ENCODE measurements at regions not wholly inside any gene's neighbourhood (a gene's known extent, or its start where the extent isn't known, plus 50 kb on each side); places are given as distances from the start of the nearest gene placed in this dataset.

GRCh38 chr7:17009933-17010332 lies 128.2 kb upstream of the AGR3 start:
- Histone ChIP-seq H3K27me3 (no peaks in the 10 kb centered on the region), H3K36me3 (no peaks in the 10 kb centered on the region), H3K27ac (no peak overlapping the region), H3K9me3 (no peaks in the 10 kb centered on the region), H3K4me3 (no peak overlapping the region), H3K4me1 (peaks cover 14% of the 10 kb centered on the region)
- DNase-seq (ENCODE audit: extremely low spot score in 2 of 2) = no peak
- intact Hi-C loops (cut with DNase I) = no loop called here
- no peak for TF ChIP-seq POLR2AphosphoS5 (IDR thresholded peaks at IDR 0.05; ENCODE audit: insufficient read depth in 1 of 2, low read depth in 1 of 2)

- Histone ChIP-seq H3K9me3 (no peaks in the 10 kb centered on the region), H3K4me3 (no peak overlapping the region), H3K27me3 (no peaks in the 10 kb centered on the region), H3K36me3 (no peaks in the 10 kb centered on the region), H3K4me1 (peaks cover 14% of the 10 kb centered on the region), H3K27ac (no peak overlapping the region)
- no peak for DNase-seq (ENCODE audit: extremely low spot score in 2 of 2)
- TF ChIP-seq CTCF (IDR thresholded peaks at IDR 0.05) = no peak
- no peak for TF ChIP-seq POLR2A (IDR thresholded peaks at IDR 0.05)
- TF ChIP-seq POLR2AphosphoS5 (IDR thresholded peaks at IDR 0.05; ENCODE audit: insufficient read depth in 1 of 2, low read depth in 1 of 2) = no peak
- intact Hi-C loops (cut with DNase I) = no loop called here
Observed at GRCh38 chr7:17010637-17011300, 129.0 kb upstream of the AGR3 start.

- Histone ChIP-seq H3K27ac (no peak overlapping the region), H3K36me3 (no peaks in the 10 kb centered on the region), H3K4me3 (no peak overlapping the region), H3K9me3 (no peaks in the 10 kb centered on the region), H3K4me1 (peaks cover 14% of the 10 kb centered on the region), H3K27me3 (no peaks in the 10 kb centered on the region)
- intact Hi-C loops (cut with DNase I) = no loop called here
- TF ChIP-seq POLR2A (IDR thresholded peaks at IDR 0.05) (no peak), CTCF (IDR thresholded peaks at IDR 0.05) (no peak), POLR2AphosphoS5 (IDR thresholded peaks at IDR 0.05; ENCODE audit: insufficient read depth in 1 of 2, low read depth in 1 of 2) (no peak)
- DNase-seq (ENCODE audit: extremely low spot score in 2 of 2) = no peak
Observed at GRCh38 chr7:17013204-17013603, 131.4 kb upstream of the AGR3 start.

- TF ChIP-seq POLR2A (IDR thresholded peaks at IDR 0.05) = no peak
- no peak for TF ChIP-seq CTCF (IDR thresholded peaks at IDR 0.05)
- TF ChIP-seq POLR2AphosphoS5 (IDR thresholded peaks at IDR 0.05; ENCODE audit: insufficient read depth in 1 of 2, low read depth in 1 of 2) = no peak
- Histone ChIP-seq H3K4me3 (no peak overlapping the region), H3K9me3 (no peaks in the 10 kb centered on the region), H3K4me1 (peaks cover 11% of the 10 kb centered on the region), H3K27ac (no peak overlapping the region), H3K27me3 (no peaks in the 10 kb centered on the region), H3K36me3 (no peaks in the 10 kb centered on the region)
- DNase-seq (ENCODE audit: extremely low spot score in 2 of 2) = no peak
- intact Hi-C loops (cut with DNase I) = no loop called here
Observed at GRCh38 chr7:17014686-17015085, 132.9 kb upstream of the AGR3 start.

GRCh38 chr7:17015598-17016031 lies 133.8 kb upstream of the AGR3 start:
- H3K9me3 ChIP-seq = no peaks in the 10 kb centered on the region
- H3K27me3 ChIP-seq = no peaks in the 10 kb centered on the region
- peaks cover 2% of the 10 kb centered on the region for H3K4me1 ChIP-seq
- TF ChIP-seq CTCF (IDR thresholded peaks at IDR 0.05) = no peak
- no peak for TF ChIP-seq POLR2A (IDR thresholded peaks at IDR 0.05)
- no peak for TF ChIP-seq POLR2AphosphoS5 (IDR thresholded peaks at IDR 0.05; ENCODE audit: insufficient read depth in 1 of 2, low read depth in 1 of 2)
- no peaks in the 10 kb centered on the region for H3K36me3 ChIP-seq
- H3K4me3 ChIP-seq = no peak overlapping the region
- intact Hi-C loops (cut with DNase I) = no loop called here
- DNase-seq (ENCODE audit: extremely low spot score in 2 of 2) = no peak
- no peak overlapping the region for H3K27ac ChIP-seq

All from vagina (tissue), 2 donors.